ENCODE measurements at regions not wholly inside any gene's neighbourhood (a gene's known extent, or its start where the extent isn't known, plus 50 kb on each side); places are given as distances from the start of the nearest gene placed in this dataset.

- Histone ChIP-seq H3K4me3 (ENCODE audit: low read depth in 1 of 2, low read length in 2 of 2) (no peak overlapping the region), H3K9ac (ENCODE audit: low read length) (no peak overlapping the region), H3K9me3 (ENCODE audit: low read length) (no peaks in the 10 kb centered on the region), H3K36me3 (ENCODE audit: insufficient read depth, low read length) (no peaks in the 10 kb centered on the region), H3K27ac (ENCODE audit: low read depth, low read length) (no peak overlapping the region), H3K27me3 (ENCODE audit: control insufficient read depth in 1 of 2, insufficient read depth in 2 of 2, low read length in 2 of 2) (no peaks in the 10 kb centered on the region), H3K4me1 (ENCODE audit: insufficient read depth, low read length) (no peaks in the 10 kb centered on the region)
These were observed 1152.2 kb upstream of the SPRY2 start for GRCh38 chr13:81493144-81493543.

GRCh38 chr13:81492449-81492848 is 1151.5 kb upstream of the SPRY2 start:
- H3K4me3 ChIP-seq (ENCODE audit: low read depth in 1 of 2, low read length in 2 of 2): no peak overlapping the region
- H3K27ac ChIP-seq (ENCODE audit: low read depth, low read length): no peak overlapping the region

GRCh38 chr13:81488021-81488420 is 1147.1 kb upstream of the SPRY2 start:
- Histone ChIP-seq H3K36me3 (ENCODE audit: insufficient read depth, low read length) (no peaks in the 10 kb centered on the region), H3K27ac (ENCODE audit: low read depth, low read length) (no peak overlapping the region), H3K27me3 (ENCODE audit: control insufficient read depth in 1 of 2, insufficient read depth in 2 of 2, low read length in 2 of 2) (no peaks in the 10 kb centered on the region), H3K9me3 (ENCODE audit: low read length) (no peaks in the 10 kb centered on the region), H3K4me3 (ENCODE audit: low read depth in 1 of 2, low read length in 2 of 2) (no peak overlapping the region), H3K4me1 (ENCODE audit: insufficient read depth, low read length) (no peaks in the 10 kb centered on the region), H3K9ac (ENCODE audit: low read length) (no peak overlapping the region)

More at GRCh38 chr13:81492449-81492848, 1151.5 kb upstream of the SPRY2 start:
- no peaks in the 10 kb centered on the region for H3K27me3 ChIP-seq (ENCODE audit: control insufficient read depth in 1 of 2, insufficient read depth in 2 of 2, low read length in 2 of 2)
- H3K4me1 ChIP-seq (ENCODE audit: insufficient read depth, low read length): no peaks in the 10 kb centered on the region
- H3K36me3 ChIP-seq (ENCODE audit: insufficient read depth, low read length): no peaks in the 10 kb centered on the region
- H3K9me3 ChIP-seq (ENCODE audit: low read length): no peaks in the 10 kb centered on the region
- no peak overlapping the region for H3K9ac ChIP-seq (ENCODE audit: low read length)

- Histone ChIP-seq H3K4me3 (ENCODE audit: low read depth in 1 of 2, low read length in 2 of 2) (no peak overlapping the region), H3K36me3 (ENCODE audit: insufficient read depth, low read length) (no peaks in the 10 kb centered on the region), H3K27ac (ENCODE audit: low read depth, low read length) (no peak overlapping the region), H3K9ac (ENCODE audit: low read length) (no peak overlapping the region), H3K9me3 (ENCODE audit: low read length) (no peaks in the 10 kb centered on the region), H3K4me1 (ENCODE audit: insufficient read depth, low read length) (no peaks in the 10 kb centered on the region), H3K27me3 (ENCODE audit: control insufficient read depth in 1 of 2, insufficient read depth in 2 of 2, low read length in 2 of 2) (no peaks in the 10 kb centered on the region)
These were observed 1146.2 kb upstream of the SPRY2 start for GRCh38 chr13:81487151-81487550.

- H3K4me1 ChIP-seq (ENCODE audit: insufficient read depth, low read length): no peaks in the 10 kb centered on the region
- no peak overlapping the region for H3K9ac ChIP-seq (ENCODE audit: low read length)
- H3K4me3 ChIP-seq (ENCODE audit: low read depth in 1 of 2, low read length in 2 of 2): no peak overlapping the region
- H3K27ac ChIP-seq (ENCODE audit: low read depth, low read length): no peak overlapping the region
- no peaks in the 10 kb centered on the region for H3K27me3 ChIP-seq (ENCODE audit: control insufficient read depth in 1 of 2, insufficient read depth in 2 of 2, low read length in 2 of 2)
- H3K9me3 ChIP-seq (ENCODE audit: low read length): no peaks in the 10 kb centered on the region
- H3K36me3 ChIP-seq (ENCODE audit: insufficient read depth, low read length): no peaks in the 10 kb centered on the region
These were observed 1139.7 kb upstream of the SPRY2 start for GRCh38 chr13:81480634-81481033.

- H3K9ac ChIP-seq (ENCODE audit: low read length): no peak overlapping the region
- no peaks in the 10 kb centered on the region for H3K27me3 ChIP-seq (ENCODE audit: control insufficient read depth in 1 of 2, insufficient read depth in 2 of 2, low read length in 2 of 2)
- no peak overlapping the region for H3K4me3 ChIP-seq (ENCODE audit: low read depth in 1 of 2, low read length in 2 of 2)
- no peaks in the 10 kb centered on the region for H3K36me3 ChIP-seq (ENCODE audit: insufficient read depth, low read length)
- H3K27ac ChIP-seq (ENCODE audit: low read depth, low read length): no peak overlapping the region
- H3K4me1 ChIP-seq (ENCODE audit: insufficient read depth, low read length): no peaks in the 10 kb centered on the region
- no peaks in the 10 kb centered on the region for H3K9me3 ChIP-seq (ENCODE audit: low read length)
These were observed 1132.5 kb upstream of the SPRY2 start for GRCh38 chr13:81473366-81473899.

GRCh38 chr13:81458170-81458569 is 1117.2 kb upstream of the SPRY2 start:
- no peaks in the 10 kb centered on the region for H3K27me3 ChIP-seq (ENCODE audit: control insufficient read depth in 1 of 2, insufficient read depth in 2 of 2, low read length in 2 of 2)
- H3K27ac ChIP-seq (ENCODE audit: low read depth, low read length): no peak overlapping the region
- no peaks in the 10 kb centered on the region for H3K4me1 ChIP-seq (ENCODE audit: insufficient read depth, low read length)
- no peak overlapping the region for H3K4me3 ChIP-seq (ENCODE audit: low read depth in 1 of 2, low read length in 2 of 2)
- no peaks in the 10 kb centered on the region for H3K36me3 ChIP-seq (ENCODE audit: insufficient read depth, low read length)
- H3K9ac ChIP-seq (ENCODE audit: low read length): no peak overlapping the region
- no peaks in the 10 kb centered on the region for H3K9me3 ChIP-seq (ENCODE audit: low read length)

GRCh38 chr13:81446441-81446840 is 1105.5 kb upstream of the SPRY2 start:
- Histone ChIP-seq H3K4me1 (ENCODE audit: insufficient read depth, low read length) (no peaks in the 10 kb centered on the region), H3K36me3 (ENCODE audit: insufficient read depth, low read length) (no peaks in the 10 kb centered on the region), H3K9ac (ENCODE audit: low read length) (no peak overlapping the region), H3K27me3 (ENCODE audit: control insufficient read depth in 1 of 2, insufficient read depth in 2 of 2, low read length in 2 of 2) (no peaks in the 10 kb centered on the region), H3K4me3 (ENCODE audit: low read depth in 1 of 2, low read length in 2 of 2) (no peak overlapping the region), H3K9me3 (ENCODE audit: low read length) (no peaks in the 10 kb centered on the region), H3K27ac (ENCODE audit: low read depth, low read length) (no peak overlapping the region)

GRCh38 chr13:81442904-81443303 is 1102.0 kb upstream of the SPRY2 start:
- H3K4me3 ChIP-seq (ENCODE audit: low read depth in 1 of 2, low read length in 2 of 2): no peak overlapping the region
- no peaks in the 10 kb centered on the region for H3K4me1 ChIP-seq (ENCODE audit: insufficient read depth, low read length)
- no peaks in the 10 kb centered on the region for H3K36me3 ChIP-seq (ENCODE audit: insufficient read depth, low read length)
- no peaks in the 10 kb centered on the region for H3K9me3 ChIP-seq (ENCODE audit: low read length)
- H3K27me3 ChIP-seq (ENCODE audit: control insufficient read depth in 1 of 2, insufficient read depth in 2 of 2, low read length in 2 of 2): no peaks in the 10 kb centered on the region
- H3K27ac ChIP-seq (ENCODE audit: low read depth, low read length): no peak overlapping the region
- H3K9ac ChIP-seq (ENCODE audit: low read length): no peak overlapping the region

GRCh38 chr13:81425286-81425685 is 1084.4 kb upstream of the SPRY2 start:
- no peaks in the 10 kb centered on the region for H3K27me3 ChIP-seq (ENCODE audit: control insufficient read depth in 1 of 2, insufficient read depth in 2 of 2, low read length in 2 of 2)

GRCh38 chr13:81409284-81409683 is 1068.4 kb upstream of the SPRY2 start:
- Histone ChIP-seq H3K4me3 (ENCODE audit: low read depth in 1 of 2, low read length in 2 of 2) (no peak overlapping the region), H3K4me1 (ENCODE audit: insufficient read depth, low read length) (no peaks in the 10 kb centered on the region), H3K27ac (ENCODE audit: low read depth, low read length) (no peak overlapping the region), H3K9ac (ENCODE audit: low read length) (no peak overlapping the region), H3K27me3 (ENCODE audit: control insufficient read depth in 1 of 2, insufficient read depth in 2 of 2, low read length in 2 of 2) (no peaks in the 10 kb centered on the region), H3K9me3 (ENCODE audit: low read length) (no peaks in the 10 kb centered on the region), H3K36me3 (ENCODE audit: insufficient read depth, low read length) (no peaks in the 10 kb centered on the region)

More at GRCh38 chr13:81425286-81425685, 1084.4 kb upstream of the SPRY2 start:
- Histone ChIP-seq H3K9ac (ENCODE audit: low read length) (no peak overlapping the region), H3K27ac (ENCODE audit: low read depth, low read length) (no peak overlapping the region), H3K36me3 (ENCODE audit: insufficient read depth, low read length) (no peaks in the 10 kb centered on the region), H3K9me3 (ENCODE audit: low read length) (no peaks in the 10 kb centered on the region), H3K4me3 (ENCODE audit: low read depth in 1 of 2, low read length in 2 of 2) (no peak overlapping the region), H3K4me1 (ENCODE audit: insufficient read depth, low read length) (no peaks in the 10 kb centered on the region)

GRCh38 chr13:81408647-81409046 is 1067.7 kb upstream of the SPRY2 start:
- Histone ChIP-seq H3K9ac (ENCODE audit: low read length) (no peak overlapping the region), H3K27ac (ENCODE audit: low read depth, low read length) (no peak overlapping the region), H3K4me3 (ENCODE audit: low read depth in 1 of 2, low read length in 2 of 2) (no peak overlapping the region), H3K36me3 (ENCODE audit: insufficient read depth, low read length) (no peaks in the 10 kb centered on the region), H3K9me3 (ENCODE audit: low read length) (no peaks in the 10 kb centered on the region), H3K27me3 (ENCODE audit: control insufficient read depth in 1 of 2, insufficient read depth in 2 of 2, low read length in 2 of 2) (no peaks in the 10 kb centered on the region), H3K4me1 (ENCODE audit: insufficient read depth, low read length) (no peaks in the 10 kb centered on the region)

All from muscle layer of colon (tissue), 2 donors.